PC-9 (cell line): ENCODE measurements at regions not wholly inside any gene's neighbourhood (a gene's known extent, or its start where the extent isn't known, plus 50 kb on each side); places are given as distances from the start of the nearest gene placed in this dataset.

Experiments
- BruUV-seq: library from RNA; stranded (reverse); fragments of 400-500 nt; replicated peaks from 2 replicates; lab custom pipeline; 2021; lab: Mats Ljungman, UMichigan
- CTCF ChIA-PET: fragments of 300-600 bp; sonication (Branson Sonifier 250); formaldehyde crosslinking; loops from one replicate; lab custom pipeline; 2022; ENCODE audit warnings: antibody characterized with exemption; lab: Charles Lee
- POLR2A ChIA-PET: fragments of 300-600 bp; sonication (Branson Sonifier 250); formaldehyde crosslinking; loops from one replicate; lab custom pipeline; 2022; ENCODE audit warnings: antibody characterized with exemption; ENCODE audit not compliant: unreplicated experiment; lab: Charles Lee
- DNase-seq, 2 experiments: peaks; one replicate each; pipeline versions ENCODE4 v3.0.0 to v3.0.0-alpha.2; 2015 to 2022; ENCODE audit warnings: mixed read lengths in 1 of 2
- H2AFZ ChIP-seq: fragments of 200-600 bp; sonication (generic); 2 replicates; pipeline ENCODE4 v1.8.1; 2017; ENCODE audit warnings: antibody characterized with exemption
- H3F3A ChIP-seq: fragments of 200-600 bp; sonication (generic); 2 replicates; pipeline ENCODE4 v1.8.1; 2017; ENCODE audit warnings: antibody characterized with exemption, mild to moderate bottlenecking, low read depth; ENCODE audit not compliant: insufficient read depth
- H3K27ac ChIP-seq: fragments of 200-600 bp; sonication (generic); 2 replicates; pipeline ENCODE4 v1.6.1; 2016; ENCODE audit warnings: mixed run types
- H3K27me3 ChIP-seq: fragments of 200-600 bp; sonication (generic); 2 replicates; pipeline ENCODE4 v1.6.1; 2016; ENCODE audit warnings: low read depth, mixed run types; ENCODE audit not compliant: insufficient read depth
- H3K36me3 ChIP-seq: fragments of 200-600 bp; sonication (generic); 2 replicates; pipeline ENCODE4 v1.6.1; 2016; ENCODE audit warnings: low read depth, mixed run types
- H3K4me1 ChIP-seq: fragments of 200-600 bp; sonication (generic); replicated peaks from 2 replicates; pipeline ENCODE4 v1.6.1; 2016; ENCODE audit warnings: mixed run types; ENCODE audit not compliant: insufficient read depth
- H3K4me2 ChIP-seq: fragments of 200-600 bp; sonication (generic); 2 replicates; pipeline ENCODE4 v1.6.1; 2017; ENCODE audit warnings: mixed run types
- H3K4me3 ChIP-seq: fragments of 200-600 bp; sonication (generic); 2 replicates; pipeline ENCODE4 v1.6.1; 2016; ENCODE audit warnings: mixed run types
- H3K79me2 ChIP-seq: fragments of 200-600 bp; sonication (generic); 2 replicates; pipeline ENCODE4 v1.6.1; 2017; ENCODE audit warnings: low read depth, mixed run types
- H3K9me2 ChIP-seq: fragments of 200-600 bp; sonication (generic); 2 replicates; pipeline ENCODE4 v1.8.1; 2017; ENCODE audit warnings: mild to moderate bottlenecking; ENCODE audit not compliant: insufficient read depth
- H3K9me3 ChIP-seq: fragments of 200-600 bp; sonication (generic); 2 replicates; pipeline ENCODE4 v1.8.1; 2016; ENCODE audit warnings: low read depth; ENCODE audit not compliant: insufficient read depth
- H4K20me1 ChIP-seq: fragments of 200-600 bp; sonication (generic); 2 replicates; pipeline ENCODE4 v1.8.1; 2017; ENCODE audit not compliant: insufficient read depth
- EZH2 ChIP-seq: fragments of 200-600 bp; sonication (generic); IDR thresholded peaks from 2 replicates; pipeline ENCODE4 v1.8.0; 2017; ENCODE audit warnings: antibody characterized with exemption, low read depth
- intact Hi-C: fragments of 100-400 bp; cut with micrococcal nuclease; formaldehyde crosslinking; loops from one replicate; pipeline ENCODE4 v1.10.0; 2022; ENCODE audit not compliant: unreplicated experiment
- TF ChIP-seq, protein P1 (sequence below): fragments of 200-600 bp; sonication (generic); conservative IDR thresholded peaks from 2 replicates; pipeline ENCODE4 v1.6.1; 2017; ENCODE audit warnings: mixed run types, antibody characterized with exemption, mild to moderate bottlenecking, moderate library complexity

DNA sequence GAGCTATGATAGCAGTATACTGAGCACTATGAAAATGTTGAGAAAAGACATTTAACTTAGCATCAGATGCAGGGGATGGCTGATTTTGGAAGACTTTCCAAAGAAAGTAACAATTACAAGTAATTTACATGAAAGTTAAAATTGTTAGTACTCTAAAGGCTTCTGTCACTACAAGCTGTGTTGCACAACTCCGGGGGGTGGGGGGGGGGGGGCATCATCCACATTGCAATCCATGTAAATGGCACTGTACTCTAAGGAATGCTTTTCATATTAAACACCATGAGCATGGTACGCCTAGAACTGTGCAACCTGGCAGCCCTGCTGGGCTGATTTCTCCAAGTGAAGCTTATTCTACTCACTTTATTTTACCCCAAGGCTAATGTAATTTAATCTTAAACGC, 363.4 kb downstream of the TMA16 start:
- Histone ChIP-seq H3K27me3 (no peaks in the 10 kb centered on the region), H3K4me3 (no peak overlapping the region), H3K36me3 (no peaks in the 10 kb centered on the region), H2AFZ (no peak overlapping the region), H3K79me2 (no peaks in the 10 kb centered on the region), H3K9me3 (no peaks in the 10 kb centered on the region), H4K20me1 (no peaks in the 10 kb centered on the region), H3K4me1 (no peaks in the 10 kb centered on the region), H3F3A (no peaks in the 10 kb centered on the region), H3K9me2 (no peaks in the 10 kb centered on the region), H3K4me2 (no peak overlapping the region), H3K27ac (no peak overlapping the region)
- POLR2A ChIA-PET, result no interaction called here
- intact Hi-C loops, result no loop called here
- DNase-seq, result no peak
- no peak for TF ChIP-seq EZH2
- TF ChIP-seq, protein P1, sequence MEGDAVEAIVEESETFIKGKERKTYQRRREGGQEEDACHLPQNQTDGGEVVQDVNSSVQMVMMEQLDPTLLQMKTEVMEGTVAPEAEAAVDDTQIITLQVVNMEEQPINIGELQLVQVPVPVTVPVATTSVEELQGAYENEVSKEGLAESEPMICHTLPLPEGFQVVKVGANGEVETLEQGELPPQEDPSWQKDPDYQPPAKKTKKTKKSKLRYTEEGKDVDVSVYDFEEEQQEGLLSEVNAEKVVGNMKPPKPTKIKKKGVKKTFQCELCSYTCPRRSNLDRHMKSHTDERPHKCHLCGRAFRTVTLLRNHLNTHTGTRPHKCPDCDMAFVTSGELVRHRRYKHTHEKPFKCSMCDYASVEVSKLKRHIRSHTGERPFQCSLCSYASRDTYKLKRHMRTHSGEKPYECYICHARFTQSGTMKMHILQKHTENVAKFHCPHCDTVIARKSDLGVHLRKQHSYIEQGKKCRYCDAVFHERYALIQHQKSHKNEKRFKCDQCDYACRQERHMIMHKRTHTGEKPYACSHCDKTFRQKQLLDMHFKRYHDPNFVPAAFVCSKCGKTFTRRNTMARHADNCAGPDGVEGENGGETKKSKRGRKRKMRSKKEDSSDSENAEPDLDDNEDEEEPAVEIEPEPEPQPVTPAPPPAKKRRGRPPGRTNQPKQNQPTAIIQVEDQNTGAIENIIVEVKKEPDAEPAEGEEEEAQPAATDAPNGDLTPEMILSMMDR, result no peak
- no TSS peak for BruUV-seq
- CTCF ChIA-PET, result no interaction called here

DNA sequence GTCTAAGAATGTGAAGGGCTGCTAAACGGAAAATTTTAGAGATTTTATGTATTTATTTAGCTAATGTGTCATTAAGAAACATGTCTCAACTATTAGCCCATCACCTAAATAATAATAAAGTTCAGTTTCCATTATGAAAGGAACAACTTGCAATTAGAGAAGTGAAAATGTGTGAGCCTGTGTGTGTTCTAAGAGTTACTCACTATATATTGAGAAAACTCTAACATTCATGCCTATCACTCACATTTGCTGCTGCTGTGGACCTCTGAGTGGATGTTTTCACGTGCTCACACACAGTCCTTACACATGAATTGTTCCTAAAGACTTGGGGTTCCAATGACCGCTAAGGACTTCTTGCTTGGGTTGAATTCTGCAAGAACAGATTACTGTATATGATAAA, 364.0 kb downstream of the TMA16 start:
- Histone ChIP-seq H4K20me1 (no peaks in the 10 kb centered on the region), H3K79me2 (no peaks in the 10 kb centered on the region), H2AFZ (no peak overlapping the region), H3K27me3 (no peaks in the 10 kb centered on the region), H3K9me3 (no peaks in the 10 kb centered on the region), H3K4me3 (no peak overlapping the region), H3K9me2 (no peaks in the 10 kb centered on the region), H3K36me3 (no peaks in the 10 kb centered on the region), H3K27ac (no peak overlapping the region), H3K4me1 (no peaks in the 10 kb centered on the region), H3K4me2 (no peak overlapping the region), H3F3A (no peaks in the 10 kb centered on the region)
- intact Hi-C loops, result no loop called here
- CTCF ChIA-PET, result no interaction called here
- POLR2A ChIA-PET, result no interaction called here
- DNase-seq, result no peak
- TF ChIP-seq EZH2, result no peak
- TF ChIP-seq, protein P1, result no peak
- no TSS peak for BruUV-seq

DNA sequence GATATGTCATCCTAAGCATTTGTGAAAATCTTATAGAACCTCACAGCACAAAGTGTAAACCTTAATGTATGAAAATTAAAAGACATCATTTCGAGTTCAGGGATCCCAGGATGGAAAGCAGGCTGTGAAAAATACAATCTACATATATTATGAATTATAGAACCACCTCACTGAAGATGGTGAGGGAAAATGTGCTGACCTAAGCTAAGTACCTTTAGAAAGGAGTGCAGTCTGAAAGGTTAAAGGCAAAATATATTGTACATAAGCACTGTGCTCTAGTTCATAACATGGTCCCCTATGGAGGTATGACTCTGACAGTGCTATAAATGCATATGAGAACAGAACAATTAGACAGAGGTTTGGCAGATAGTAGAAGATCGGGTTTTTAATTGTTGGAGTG, 368.6 kb downstream of the TMA16 start:
- ChIA-PET POLR2A (no interaction called here), CTCF (no interaction called here)
- Histone ChIP-seq H2AFZ (no peak overlapping the region), H3K4me1 (no peaks in the 10 kb centered on the region), H3K9me3 (no peaks in the 10 kb centered on the region), H3K27ac (no peak overlapping the region), H3K9me2 (no peaks in the 10 kb centered on the region), H3K4me2 (no peak overlapping the region), H3K79me2 (no peaks in the 10 kb centered on the region), H3F3A (no peaks in the 10 kb centered on the region), H4K20me1 (no peaks in the 10 kb centered on the region), H3K27me3 (no peaks in the 10 kb centered on the region), H3K36me3 (no peaks in the 10 kb centered on the region), H3K4me3 (no peak overlapping the region)
- intact Hi-C loops, result no loop called here
- DNase-seq, result no peak
- TF ChIP-seq, protein P1, result no peak
- no peak for TF ChIP-seq EZH2
- no TSS peak for BruUV-seq
